Activated B cell treated with CpG ODN at 0.5 μM for 24 hours (primary cell): ENCODE measurements at regions not wholly inside any gene's neighbourhood (a gene's known extent, or its start where the extent isn't known, plus 50 kb on each side); places are given as distances from the start of the nearest gene placed in this dataset.

Experiments
- ATAC-seq: fragments of 200-7000 bp; cut with Tn5 transposase; one replicate; pipeline ENCODE4 v1.10.0; 2021; ENCODE audit warnings: low read depth, mild to moderate bottlenecking, moderate library complexity
- CTCF ChIA-PET: fragments of 350-600 bp; sonication (Branson Sonifier 250); formaldehyde crosslinking; loops from one replicate; lab custom pipeline; 2021; ENCODE audit warnings: antibody characterized with exemption; lab: Charles Lee
- POLR2A ChIA-PET: fragments of 350-600 bp; sonication (Branson Sonifier 250); formaldehyde crosslinking; loops from one replicate; lab custom pipeline; 2021; ENCODE audit warnings: antibody characterized with exemption; lab: Charles Lee
- DNase-seq: peaks from one replicate; pipeline ENCODE4 v3.0.0; 2022
- H3K27ac Mint-ChIP-seq: one replicate; pipeline ENCODE4 v1.8.0; 2020; ENCODE audit warnings: mixed read lengths
- H3K27me3 Mint-ChIP-seq: one replicate; pipeline ENCODE4 v1.8.0; 2021; ENCODE audit warnings: mixed read lengths
- H3K36me3 Mint-ChIP-seq: one replicate; pipeline ENCODE4 v1.8.0; 2021; ENCODE audit warnings: low read depth, mixed read lengths
- H3K4me1 Mint-ChIP-seq: one replicate; pipeline ENCODE4 v1.8.0; 2021; ENCODE audit warnings: mixed read lengths
- H3K4me3 Mint-ChIP-seq: one replicate; pipeline ENCODE4 v1.8.0; 2020; ENCODE audit warnings: mild to moderate bottlenecking, mixed read lengths
- H3K9me3 Mint-ChIP-seq: one replicate; pipeline ENCODE4 v1.8.0; 2020; ENCODE audit warnings: mixed read lengths
- CTCF ChIP-seq: fragments of 200-600 bp; IDR thresholded peaks from one replicate; pipeline ENCODE4 v1.8.0; 2022; ENCODE audit warnings: antibody characterized with exemption, mild to moderate bottlenecking
- intact Hi-C: fragments of 100-400 bp; cut with micrococcal nuclease; formaldehyde crosslinking; loops from one replicate; pipeline ENCODE4 v1.15.1; 2024

DNA sequence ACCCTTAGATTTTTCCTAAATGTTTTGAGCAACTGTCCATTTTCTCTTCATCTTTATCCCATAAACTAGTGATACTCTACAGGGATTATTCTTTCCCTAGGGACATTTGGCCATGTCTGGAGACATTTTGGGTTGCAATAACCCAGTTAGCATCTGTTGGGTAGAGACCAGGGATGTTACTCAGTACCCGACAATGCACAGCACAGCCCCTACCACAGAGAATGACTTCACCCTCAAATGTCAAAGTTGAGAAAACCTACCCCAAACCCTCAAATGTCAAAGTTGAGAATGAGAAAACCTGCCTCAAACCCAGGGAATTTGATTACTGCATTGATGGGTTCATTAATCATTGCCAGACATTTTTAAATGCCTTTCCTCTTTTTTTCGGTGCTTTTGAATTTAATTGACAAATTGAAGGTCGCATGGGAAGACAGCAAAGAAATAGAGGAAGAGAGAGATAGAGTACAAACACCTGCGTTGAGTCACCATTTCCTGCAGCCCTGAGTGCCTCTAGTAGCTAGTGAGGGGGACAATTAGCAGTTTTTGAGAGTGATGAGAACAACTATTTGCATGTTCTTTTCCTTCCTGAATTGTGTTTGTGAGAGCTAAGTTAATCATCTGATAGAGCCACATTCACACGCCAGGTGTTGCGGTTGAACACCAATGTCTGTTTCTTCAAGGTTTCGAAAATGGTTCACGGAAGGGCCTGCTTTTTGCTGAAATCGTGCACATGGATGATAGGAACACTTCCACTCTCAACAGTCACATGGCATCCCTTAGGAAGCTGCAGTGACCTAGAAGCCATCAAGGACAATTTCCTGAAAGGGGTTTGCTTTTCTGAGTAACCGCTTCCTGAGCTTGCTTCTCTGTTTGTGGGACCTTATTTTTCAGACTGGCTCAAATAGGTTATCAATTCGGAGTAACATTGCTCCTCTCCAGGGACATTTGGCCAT is 203.9 kb upstream of the VCX3A start:
- peak; percentile 87 for ATAC-seq
- H3K4me1 Mint-ChIP-seq: peaks cover 26% of the 10 kb centered on the region
- H3K36me3 Mint-ChIP-seq: no peaks in the 10 kb centered on the region
- CTCF ChIA-PET: no interaction called here
- TF ChIP-seq CTCF: no peak
- intact Hi-C loops: loop anchor here (1.0 to 5.0 kb wide), 3 partner anchors 321 to 1188 kb away; partner anchors contain the start of gene PNPLA4
- no peaks in the 10 kb centered on the region for H3K27me3 Mint-ChIP-seq
- H3K4me3 Mint-ChIP-seq: peak overlapping the region; percentile 15
- H3K9me3 Mint-ChIP-seq: no peaks in the 10 kb centered on the region
- peak; percentile 14 for DNase-seq
- H3K27ac Mint-ChIP-seq: peak overlapping the region; percentile 74
- POLR2A ChIA-PET: interaction anchor here (1.0 kb wide), 1 partner anchor 345 kb away, joined by 5 read pairs; no protein-coding TSS in a partner anchor

GRCh38 chrX:6734844-6735634 is 200.1 kb upstream of the VCX3A start:
- no peak for DNase-seq
- no peak for ATAC-seq
- H3K4me3 Mint-ChIP-seq: no peak overlapping the region
- TF ChIP-seq CTCF: no peak
- H3K9me3 Mint-ChIP-seq: no peaks in the 10 kb centered on the region
- intact Hi-C loops: loop anchor here (5.0 kb wide), 1 partner anchor 347 kb away; no protein-coding TSS in a partner anchor
- H3K27ac Mint-ChIP-seq: no peak overlapping the region
- peaks cover 31% of the 10 kb centered on the region for H3K4me1 Mint-ChIP-seq
- CTCF ChIA-PET: no interaction called here
- H3K27me3 Mint-ChIP-seq: no peaks in the 10 kb centered on the region
- POLR2A ChIA-PET: no interaction called here
- no peaks in the 10 kb centered on the region for H3K36me3 Mint-ChIP-seq

DNA sequence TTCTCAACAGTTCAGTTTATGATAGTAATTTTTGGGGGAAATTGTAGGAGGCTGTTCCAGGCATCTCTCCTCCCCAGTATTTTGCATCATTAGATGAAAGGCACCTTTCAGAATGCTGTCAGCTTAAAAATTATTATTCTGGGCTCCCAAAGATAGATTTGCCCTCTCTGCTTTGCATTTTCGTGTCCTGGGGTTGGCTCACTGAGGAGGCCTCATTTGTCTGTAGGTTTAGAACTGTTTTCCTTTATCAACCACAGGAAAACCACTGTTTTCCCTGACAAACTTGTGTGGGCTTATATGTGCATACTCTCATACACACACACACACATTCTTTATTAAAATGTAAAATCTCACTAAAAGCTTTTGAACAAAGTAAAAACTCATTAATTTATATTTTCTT is 197.2 kb upstream of the VCX3A start:
- DNase-seq: no peak
- intact Hi-C loops: no loop called here
- POLR2A ChIA-PET: interaction anchor here (0.5 kb wide), 1 partner anchor 67 kb away, joined by 3 read pairs; no protein-coding TSS in a partner anchor
- no peaks in the 10 kb centered on the region for H3K27me3 Mint-ChIP-seq
- no peaks in the 10 kb centered on the region for H3K36me3 Mint-ChIP-seq
- no peak for ATAC-seq
- CTCF ChIA-PET: no interaction called here
- no peaks in the 10 kb centered on the region for H3K9me3 Mint-ChIP-seq
- peaks cover 7% of the 10 kb centered on the region for H3K4me1 Mint-ChIP-seq
- H3K27ac Mint-ChIP-seq: no peak overlapping the region
- no peak for TF ChIP-seq CTCF
- no peak overlapping the region for H3K4me3 Mint-ChIP-seq

GRCh38 chrX:6729626-6730025 is 194.7 kb upstream of the VCX3A start:
- no peak for TF ChIP-seq CTCF
- H3K4me1 Mint-ChIP-seq: peaks cover 5% of the 10 kb centered on the region
- CTCF ChIA-PET: no interaction called here
- POLR2A ChIA-PET: no interaction called here
- ATAC-seq: no peak
- no peak overlapping the region for H3K27ac Mint-ChIP-seq
- DNase-seq: no peak
- H3K9me3 Mint-ChIP-seq: no peaks in the 10 kb centered on the region
- no peaks in the 10 kb centered on the region for H3K36me3 Mint-ChIP-seq
- intact Hi-C loops: no loop called here
- H3K4me3 Mint-ChIP-seq: no peak overlapping the region
- no peaks in the 10 kb centered on the region for H3K27me3 Mint-ChIP-seq

- TF ChIP-seq CTCF: no peak
These were observed 183.8 kb upstream of the VCX3A start for GRCh38 chrX:6718766-6719165.

More at GRCh38 chrX:6718766-6719165, 183.8 kb upstream of the VCX3A start:
- Mint-ChIP-seq H3K27ac (no peak overlapping the region), H3K9me3 (no peaks in the 10 kb centered on the region), H3K36me3 (no peaks in the 10 kb centered on the region), H3K4me3 (no peak overlapping the region), H3K4me1 (no peaks in the 10 kb centered on the region), H3K27me3 (no peaks in the 10 kb centered on the region)
- POLR2A ChIA-PET: no interaction called here
- DNase-seq (no peak), ATAC-seq (no peak)
- intact Hi-C loops: no loop called here
- CTCF ChIA-PET: no interaction called here
